Peyer's patch (tissue), 4 donors: ENCODE measurements at regions not wholly inside any gene's neighbourhood (a gene's known extent, or its start where the extent isn't known, plus 50 kb on each side); places are given as distances from the start of the nearest gene placed in this dataset.

ENCODE experiments used
- DNase-seq, 3 donors: peaks; one replicate each; pipeline ENCODE4 v3.0.0-alpha.2; 2017 to 2019
- H3K27ac ChIP-seq, 4 donors: fragments of 200-600 bp; sonication (generic); one replicate each; pipeline ENCODE4 v1.5.1; 2016 to 2019
- H3K27me3 ChIP-seq, 2 donors: fragments of 200-600 bp; sonication (generic); one replicate each; pipeline ENCODE4 v1.5.1; 2019
- H3K36me3 ChIP-seq, 3 donors: fragments of 200-600 bp; sonication (generic); one replicate each; pipeline ENCODE4 v1.5.1; 2016 to 2019
- H3K4me1 ChIP-seq, 4 donors: fragments of 200-600 bp; sonication (generic); one replicate each; pipeline ENCODE4 v1.5.1; 2016 to 2019
- H3K4me3 ChIP-seq, 4 donors: fragments of 200-600 bp; sonication (generic); 1 replicate in 3 of 4; 2 replicates in 1 of 4; pipeline ENCODE4 v1.5.1; 2016 to 2019; ENCODE audit warnings: mild to moderate bottlenecking in 1 of 4
- H3K9me3 ChIP-seq, 4 donors: fragments of 200-600 bp; sonication (generic); one replicate each; pipeline ENCODE4 v1.5.1; 2016 to 2019; ENCODE audit warnings: mild to moderate bottlenecking in 1 of 4
- CTCF ChIP-seq, 6 experiments: fragments of 450-650 bp in 4 of 6; fragments of 200-600 bp in 2 of 6; sonication (generic) in 1 of 6; IDR thresholded peaks; one replicate each; pipeline ENCODE4 v1.5.1; 2017 to 2019; ENCODE audit warnings: antibody characterized with exemption in 6 of 6, mild to moderate bottlenecking in 3 of 6, moderate library complexity in 1 of 6
- POLR2A ChIP-seq, 2 donors: fragments of 450-650 bp; IDR thresholded peaks; one replicate each; pipeline ENCODE4 v1.5.1; 2017; ENCODE audit warnings: antibody characterized with exemption in 2 of 2, mild to moderate bottlenecking in 2 of 2, moderate library complexity in 2 of 2

DNA sequence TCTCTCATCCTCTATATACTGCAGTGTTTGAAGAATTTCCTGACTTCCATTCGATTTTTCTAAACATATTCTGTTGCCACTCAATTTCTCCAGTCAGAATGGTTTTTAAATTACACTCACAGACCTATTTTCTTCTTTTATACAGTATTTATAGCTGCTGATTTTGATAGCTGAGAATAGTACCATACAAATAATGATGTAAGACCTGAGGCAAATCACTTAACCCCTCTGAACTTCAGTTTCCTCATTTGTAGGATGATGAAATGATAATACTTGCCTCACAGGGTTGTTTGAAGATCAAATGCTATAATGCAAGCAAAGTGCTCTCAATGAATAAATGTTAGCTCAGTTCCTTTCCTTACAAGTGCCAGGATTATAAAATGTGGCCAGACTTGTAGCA, 241.8 kb downstream of the CPS1 start:
- Histone ChIP-seq H3K36me3 (no peaks in the 10 kb centered on the region), H3K4me3 (no peak overlapping the region), H3K27me3 (no peaks in the 10 kb centered on the region), H3K27ac (no peak overlapping the region), H3K9me3 (no peaks in the 10 kb centered on the region), H3K4me1 (no peaks in the 10 kb centered on the region)
- TF ChIP-seq POLR2A (IDR thresholded peaks at IDR 0.05) (no peak), CTCF (IDR thresholded peaks at IDR 0.05) (no peak)
- DNase-seq: no peak

GRCh38 chr2:210814251-210815025, 258.0 kb downstream of the CPS1 start:
- H3K9me3 ChIP-seq: no peaks in the 10 kb centered on the region
- no peak overlapping the region for H3K27ac ChIP-seq
- H3K4me1 ChIP-seq: no peaks in the 10 kb centered on the region
- TF ChIP-seq POLR2A (IDR thresholded peaks at IDR 0.05): no peak
- no peak for TF ChIP-seq CTCF (IDR thresholded peaks at IDR 0.05)
- H3K4me3 ChIP-seq: no peak overlapping the region
- no peak for DNase-seq
- no peaks in the 10 kb centered on the region for H3K27me3 ChIP-seq
- H3K36me3 ChIP-seq: no peaks in the 10 kb centered on the region

DNA sequence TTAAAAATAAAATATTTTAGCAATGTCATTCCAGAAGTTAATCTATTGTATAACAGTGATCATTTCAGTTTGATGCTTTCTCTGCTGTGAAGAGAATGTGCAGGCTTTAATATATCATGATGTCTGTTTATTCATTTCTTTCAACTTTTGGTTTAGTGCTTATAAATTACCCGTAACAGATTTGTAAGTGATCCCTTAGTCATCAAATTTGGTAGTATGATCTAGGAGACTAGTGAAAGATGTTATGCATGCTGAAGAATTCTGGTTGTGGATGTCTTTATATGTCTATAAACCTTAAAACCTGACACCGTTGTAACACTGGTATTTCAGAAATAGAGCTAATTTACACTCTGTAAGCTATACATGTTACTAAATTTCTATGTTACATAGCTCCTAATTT, 260.4 kb downstream of the CPS1 start:
- no peak for DNase-seq
- Histone ChIP-seq H3K27me3 (no peaks in the 10 kb centered on the region), H3K27ac (no peak overlapping the region), H3K4me1 (no peaks in the 10 kb centered on the region), H3K36me3 (no peaks in the 10 kb centered on the region), H3K9me3 (no peaks in the 10 kb centered on the region), H3K4me3 (no peak overlapping the region)
- no peak for TF ChIP-seq CTCF (IDR thresholded peaks at IDR 0.05)
- TF ChIP-seq POLR2A (IDR thresholded peaks at IDR 0.05): no peak

DNA sequence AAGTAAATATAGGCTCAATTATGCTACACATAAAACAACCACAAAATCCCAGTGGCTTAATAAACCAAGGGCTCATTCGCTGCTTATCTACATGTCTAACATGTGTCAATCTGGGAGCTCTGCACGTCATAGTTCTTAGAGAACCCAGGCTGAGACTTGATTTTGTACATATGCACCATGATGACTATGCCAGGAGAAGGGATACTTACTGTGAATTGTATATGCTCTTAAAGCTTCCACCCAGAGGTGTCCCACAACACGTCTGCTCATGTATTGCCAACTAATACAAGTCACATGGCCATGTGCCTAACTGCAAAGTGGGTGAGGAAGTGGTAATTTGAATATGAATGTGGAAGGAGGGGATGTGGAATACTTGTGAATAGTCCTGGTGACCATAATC, 262.1 kb downstream of the CPS1 start:
- Histone ChIP-seq H3K4me1 (no peaks in the 10 kb centered on the region), H3K27me3 (no peaks in the 10 kb centered on the region), H3K4me3 (no peak overlapping the region), H3K9me3 (no peaks in the 10 kb centered on the region), H3K27ac (no peak overlapping the region), H3K36me3 (no peaks in the 10 kb centered on the region)
- DNase-seq: no peak
- no peak for TF ChIP-seq CTCF (IDR thresholded peaks at IDR 0.05)
- TF ChIP-seq POLR2A (IDR thresholded peaks at IDR 0.05): no peak

DNA sequence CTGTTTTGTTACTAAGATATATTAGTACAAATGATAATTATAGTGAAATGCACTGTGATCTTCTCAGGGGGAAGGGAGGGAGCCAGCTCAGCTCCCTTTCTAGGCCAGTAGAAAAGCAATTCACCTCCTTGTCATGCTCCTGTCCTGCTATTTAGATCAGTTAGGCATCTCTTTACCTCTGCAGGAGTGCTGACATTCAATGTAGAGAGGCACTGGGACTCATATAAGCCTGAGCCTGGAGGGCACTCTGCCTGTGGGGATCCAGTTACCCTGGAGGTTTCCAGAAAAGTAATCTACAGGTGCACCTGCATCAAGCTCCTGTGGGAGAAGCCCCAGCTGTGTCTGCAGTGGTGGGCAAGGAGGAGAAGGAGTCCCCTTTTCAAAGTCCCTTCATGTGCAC, 277.0 kb downstream of the CPS1 start:
- Histone ChIP-seq H3K36me3 (no peaks in the 10 kb centered on the region), H3K4me1 (no peaks in the 10 kb centered on the region), H3K4me3 (no peak overlapping the region), H3K9me3 (no peaks in the 10 kb centered on the region), H3K27ac (no peak overlapping the region), H3K27me3 (no peaks in the 10 kb centered on the region)
- DNase-seq: no peak
- TF ChIP-seq CTCF (IDR thresholded peaks at IDR 0.05) (no peak), POLR2A (IDR thresholded peaks at IDR 0.05) (no peak)

- no peak overlapping the region for H3K4me3 ChIP-seq
- no peak for DNase-seq
- no peaks in the 10 kb centered on the region for H3K36me3 ChIP-seq
- H3K27ac ChIP-seq: no peak overlapping the region
- no peaks in the 10 kb centered on the region for H3K27me3 ChIP-seq
- no peaks in the 10 kb centered on the region for H3K9me3 ChIP-seq
- no peaks in the 10 kb centered on the region for H3K4me1 ChIP-seq
- TF ChIP-seq POLR2A (IDR thresholded peaks at IDR 0.05) (no peak), CTCF (IDR thresholded peaks at IDR 0.05) (no peak)
These were observed 282.6 kb downstream of the CPS1 start for GRCh38 chr2:210839034-210839433.
